HFFc6 (cell line): ENCODE measurements at regions not wholly inside any gene's neighbourhood (a gene's known extent, or its start where the extent isn't known, plus 50 kb on each side); places are given as distances from the start of the nearest gene placed in this dataset.

Experiments used
- DNase-seq: peaks from one replicate; pipeline ENCODE4 v3.0.0-alpha.2; 2018
- H3K27ac Mint-ChIP-seq: 2 replicates; pipeline ENCODE4 v1.8.0; 2020; ENCODE audit warnings: mild to moderate bottlenecking, mixed read lengths
- H3K27me3 Mint-ChIP-seq: 2 replicates; pipeline ENCODE4 v1.8.0; 2021; ENCODE audit warnings: mild to moderate bottlenecking, moderate library complexity, mixed read lengths; ENCODE audit not compliant: insufficient read depth
- H3K36me3 Mint-ChIP-seq: 2 replicates; pipeline ENCODE4 v1.8.0; 2021; ENCODE audit warnings: low read depth, mixed read lengths
- H3K4me1 Mint-ChIP-seq: 2 replicates; pipeline ENCODE4 v1.8.0; 2020; ENCODE audit warnings: low read depth, mixed read lengths
- H3K4me3 Mint-ChIP-seq: 2 replicates; pipeline ENCODE4 v1.8.0; 2020; ENCODE audit warnings: mild to moderate bottlenecking, moderate library complexity, mixed read lengths
- H3K9me3 Mint-ChIP-seq: 2 replicates; pipeline ENCODE4 v1.8.0; 2020; ENCODE audit warnings: mild to moderate bottlenecking, mixed read lengths
- TF ChIP-seq, protein P1 (sequence below): fragments of 200-600 bp; sonication (generic); IDR thresholded peaks from 2 replicates; pipeline ENCODE4 v1.5.0; 2021; ENCODE audit warnings: antibody characterized with exemption, mild to moderate bottlenecking

DNA sequence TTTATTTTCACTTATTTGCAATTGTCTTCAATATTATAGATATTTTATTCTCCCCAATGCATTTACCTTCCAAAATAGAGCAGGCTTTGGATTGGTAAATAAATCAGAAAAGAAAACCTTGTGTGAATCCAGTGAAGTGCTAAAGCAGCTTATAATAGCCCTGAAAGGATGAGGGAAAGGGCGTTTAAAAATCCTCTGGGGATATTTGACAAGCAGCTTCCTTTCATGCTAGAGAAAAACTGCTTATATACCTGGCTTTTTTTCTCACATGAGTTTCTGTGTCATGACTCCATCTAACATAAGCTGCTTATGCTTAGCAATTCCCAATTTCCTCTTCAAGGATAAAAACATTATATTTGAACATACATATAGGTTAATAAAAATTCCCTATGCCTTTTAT, 221.6 kb upstream of the SEMA3E start:
- H3K4me1 Mint-ChIP-seq, result no peaks in the 10 kb centered on the region
- no peaks in the 10 kb centered on the region for H3K27me3 Mint-ChIP-seq
- no peak overlapping the region for H3K27ac Mint-ChIP-seq
- no peak for DNase-seq
- no peaks in the 10 kb centered on the region for H3K36me3 Mint-ChIP-seq
- H3K9me3 Mint-ChIP-seq, result no peaks in the 10 kb centered on the region
- H3K4me3 Mint-ChIP-seq, result no peak overlapping the region
- TF ChIP-seq, protein P1, sequence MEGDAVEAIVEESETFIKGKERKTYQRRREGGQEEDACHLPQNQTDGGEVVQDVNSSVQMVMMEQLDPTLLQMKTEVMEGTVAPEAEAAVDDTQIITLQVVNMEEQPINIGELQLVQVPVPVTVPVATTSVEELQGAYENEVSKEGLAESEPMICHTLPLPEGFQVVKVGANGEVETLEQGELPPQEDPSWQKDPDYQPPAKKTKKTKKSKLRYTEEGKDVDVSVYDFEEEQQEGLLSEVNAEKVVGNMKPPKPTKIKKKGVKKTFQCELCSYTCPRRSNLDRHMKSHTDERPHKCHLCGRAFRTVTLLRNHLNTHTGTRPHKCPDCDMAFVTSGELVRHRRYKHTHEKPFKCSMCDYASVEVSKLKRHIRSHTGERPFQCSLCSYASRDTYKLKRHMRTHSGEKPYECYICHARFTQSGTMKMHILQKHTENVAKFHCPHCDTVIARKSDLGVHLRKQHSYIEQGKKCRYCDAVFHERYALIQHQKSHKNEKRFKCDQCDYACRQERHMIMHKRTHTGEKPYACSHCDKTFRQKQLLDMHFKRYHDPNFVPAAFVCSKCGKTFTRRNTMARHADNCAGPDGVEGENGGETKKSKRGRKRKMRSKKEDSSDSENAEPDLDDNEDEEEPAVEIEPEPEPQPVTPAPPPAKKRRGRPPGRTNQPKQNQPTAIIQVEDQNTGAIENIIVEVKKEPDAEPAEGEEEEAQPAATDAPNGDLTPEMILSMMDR, result no peak

DNA sequence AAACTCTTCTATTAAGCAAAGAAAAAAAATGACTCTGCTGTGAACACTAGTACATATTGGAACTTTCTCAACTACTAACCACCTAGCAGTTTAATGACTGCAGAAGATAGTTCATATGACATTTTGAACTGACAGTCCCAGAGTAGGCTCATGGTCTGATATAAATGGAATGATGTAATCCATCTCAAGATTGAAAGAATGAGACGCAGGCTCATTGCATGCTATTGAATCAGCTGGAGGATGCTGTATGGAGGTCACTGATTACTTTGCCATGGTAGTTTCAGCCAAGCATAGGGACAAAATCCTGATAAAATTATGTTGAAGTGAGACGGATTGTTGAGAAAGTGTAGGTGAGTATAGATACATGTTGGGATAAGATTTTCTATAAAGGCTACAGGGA, 217.6 kb upstream of the SEMA3E start:
- no peak for DNase-seq
- TF ChIP-seq, protein P1, result no peak
- no peaks in the 10 kb centered on the region for H3K9me3 Mint-ChIP-seq
- no peaks in the 10 kb centered on the region for H3K36me3 Mint-ChIP-seq
- no peaks in the 10 kb centered on the region for H3K27me3 Mint-ChIP-seq
- no peak overlapping the region for H3K4me3 Mint-ChIP-seq
- H3K4me1 Mint-ChIP-seq, result no peaks in the 10 kb centered on the region
- no peak overlapping the region for H3K27ac Mint-ChIP-seq

DNA sequence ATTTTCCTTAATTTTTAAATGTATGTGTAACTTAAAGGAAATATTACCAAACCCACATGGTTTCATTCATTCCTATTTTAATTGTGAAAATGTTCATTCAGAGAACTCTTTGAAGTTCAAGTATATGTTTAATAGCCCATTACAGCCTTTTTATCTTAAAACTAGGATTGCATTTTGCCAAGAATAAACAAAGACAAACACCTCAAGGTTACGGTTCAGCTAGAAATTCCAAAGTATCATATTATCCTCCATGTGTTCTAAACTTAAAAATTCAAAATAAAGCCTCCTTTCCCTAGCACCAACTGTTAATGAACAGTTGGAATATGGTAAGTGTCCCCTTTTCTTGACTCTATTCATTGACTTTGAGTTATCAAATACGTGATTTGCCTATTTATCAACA, 215.6 kb upstream of the SEMA3E start:
- no peaks in the 10 kb centered on the region for H3K9me3 Mint-ChIP-seq

DNA sequence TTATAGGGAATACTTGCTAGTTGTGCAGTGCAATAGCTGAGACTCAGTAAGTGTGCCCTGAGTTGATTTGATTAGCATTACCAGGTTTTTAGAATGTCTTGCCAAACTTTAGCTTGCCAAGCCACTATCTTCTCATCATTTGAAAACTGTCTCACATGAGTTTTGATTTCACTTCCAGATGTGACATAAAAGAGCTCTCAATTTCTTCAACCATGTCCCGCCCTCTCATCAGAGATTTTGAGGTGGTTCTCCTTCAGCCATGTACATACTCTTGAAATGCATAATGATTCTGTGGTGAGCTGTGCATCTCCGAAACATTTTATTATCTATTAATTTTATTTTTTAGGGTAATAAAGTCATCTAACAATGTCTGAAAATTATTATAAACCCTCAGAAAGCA, 215.0 kb upstream of the SEMA3E start:
- Mint-ChIP-seq H3K27ac (no peak overlapping the region), H3K36me3 (no peaks in the 10 kb centered on the region), H3K4me1 (no peaks in the 10 kb centered on the region), H3K27me3 (no peaks in the 10 kb centered on the region), H3K4me3 (no peak overlapping the region), H3K9me3 (no peaks in the 10 kb centered on the region)
- TF ChIP-seq, protein P1, result no peak
- DNase-seq, result no peak

More for the DNA sequence above, 215.6 kb upstream of the SEMA3E start:
- Mint-ChIP-seq H3K27ac (no peak overlapping the region), H3K36me3 (no peaks in the 10 kb centered on the region), H3K27me3 (no peaks in the 10 kb centered on the region), H3K4me1 (no peaks in the 10 kb centered on the region), H3K4me3 (no peak overlapping the region)
- TF ChIP-seq, protein P1, result no peak
- DNase-seq, result no peak

DNA sequence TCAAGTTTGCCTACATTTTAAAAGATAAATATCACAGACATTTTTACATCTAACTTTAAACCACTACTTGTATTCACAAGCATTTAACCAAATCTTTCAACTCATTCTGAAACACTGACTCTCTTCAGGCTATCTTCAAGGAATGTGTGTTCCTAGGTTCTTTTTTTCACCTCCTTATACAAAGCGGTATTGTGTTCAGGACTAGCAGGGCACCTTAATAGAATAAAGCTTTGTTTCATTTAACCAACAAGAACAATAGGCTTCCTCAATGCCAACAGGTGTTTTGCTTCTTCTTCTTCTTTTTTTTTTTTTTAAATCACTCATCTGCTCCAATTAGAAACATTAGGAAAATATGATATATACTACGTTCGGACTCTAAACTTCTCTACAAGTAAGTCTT, 212.9 kb upstream of the SEMA3E start:
- Mint-ChIP-seq H3K27me3 (no peaks in the 10 kb centered on the region), H3K36me3 (no peaks in the 10 kb centered on the region), H3K27ac (no peak overlapping the region), H3K4me1 (no peaks in the 10 kb centered on the region), H3K4me3 (no peak overlapping the region), H3K9me3 (no peaks in the 10 kb centered on the region)
- DNase-seq, result no peak
- TF ChIP-seq, protein P1, result no peak

DNA sequence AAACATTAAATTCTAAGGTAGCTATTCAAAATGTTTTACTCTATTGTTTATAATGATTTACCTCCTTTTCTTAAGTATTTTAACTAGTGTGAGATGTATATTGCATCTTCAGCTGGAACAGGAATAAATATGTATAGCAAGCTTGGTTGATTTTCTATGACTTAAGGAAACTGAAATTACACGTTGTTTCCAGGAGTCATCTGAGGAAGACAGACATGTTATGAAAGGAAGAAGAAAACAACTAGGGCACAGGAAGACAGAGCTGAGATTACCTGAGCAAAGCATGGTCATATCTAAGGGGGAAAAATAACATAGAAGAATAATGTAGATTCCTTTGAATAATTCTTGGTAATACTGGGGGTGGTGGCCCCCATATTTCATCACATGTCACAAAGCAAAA, 210.9 kb upstream of the SEMA3E start:
- DNase-seq, result no peak

More for the DNA sequence above, 210.9 kb upstream of the SEMA3E start:
- Mint-ChIP-seq H3K36me3 (no peaks in the 10 kb centered on the region), H3K9me3 (no peaks in the 10 kb centered on the region), H3K27me3 (no peaks in the 10 kb centered on the region), H3K27ac (no peak overlapping the region), H3K4me3 (no peak overlapping the region), H3K4me1 (no peaks in the 10 kb centered on the region)
- TF ChIP-seq, protein P1, result no peak
